OCI-LY1 (cell line): ENCODE measurements at regions not wholly inside any gene's neighbourhood (a gene's known extent, or its start where the extent isn't known, plus 50 kb on each side); places are given as distances from the start of the nearest gene placed in this dataset.

Source experiments
- H2AFZ ChIP-seq: fragments of 200-600 bp; sonication (generic), shearing (Covaris generic); 2 replicates; pipeline ENCODE4 v1.6.0; 2014; ENCODE audit warnings: antibody characterized with exemption, mild to moderate bottlenecking, low read length
- H3F3A ChIP-seq: fragments of 200-600 bp; sonication (generic), shearing (Covaris generic); 2 replicates; pipeline ENCODE4 v1.6.0; 2014; ENCODE audit warnings: mild to moderate bottlenecking, antibody characterized with exemption, low read length, moderate library complexity; ENCODE audit not compliant: insufficient read depth
- H3K27ac ChIP-seq: fragments of 200-600 bp; sonication (generic); 2 replicates; pipeline ENCODE4 v1.5.1; 2014; ENCODE audit warnings: low read length, mixed run types, mild to moderate bottlenecking, low read depth; ENCODE audit not compliant: poor library complexity, severe bottlenecking
- H3K27me3 ChIP-seq: fragments of 200-600 bp; sonication (generic); 2 replicates; pipeline ENCODE4 v1.6.0; 2014; ENCODE audit warnings: antibody characterized with exemption, mild to moderate bottlenecking, low read length, moderate library complexity; ENCODE audit not compliant: insufficient read depth
- H3K36me3 ChIP-seq: fragments of 200-600 bp; sonication (generic); 2 replicates; pipeline ENCODE4 v1.6.1; 2014; ENCODE audit warnings: mild to moderate bottlenecking, antibody characterized with exemption, low read length, moderate library complexity, mixed read lengths; ENCODE audit not compliant: insufficient read depth
- H3K4me1 ChIP-seq: fragments of 200-600 bp; sonication (generic); 2 replicates; pipeline ENCODE4 v1.5.1; 2014; ENCODE audit warnings: mild to moderate bottlenecking, low read length, moderate library complexity; ENCODE audit not compliant: insufficient read depth, severe bottlenecking
- H3K4me2 ChIP-seq: fragments of 200-600 bp; sonication (generic), shearing (Covaris generic); 2 replicates; pipeline ENCODE4 v1.6.1; 2014; ENCODE audit warnings: low read length
- H3K4me3 ChIP-seq: fragments of 200-600 bp; sonication (generic); 2 replicates; pipeline ENCODE4 v1.5.1; 2014; ENCODE audit warnings: low read length, low read depth, mild to moderate bottlenecking, mixed read lengths; ENCODE audit not compliant: poor library complexity, severe bottlenecking
- H3K79me2 ChIP-seq: fragments of 200-600 bp; shearing (Covaris generic); 2 replicates; pipeline ENCODE4 v1.6.1; 2016; ENCODE audit warnings: mixed run types, low read length, mixed read lengths; ENCODE audit not compliant: insufficient read depth
- H3K9ac ChIP-seq: fragments of 200-600 bp; sonication (generic), shearing (Covaris generic); 2 replicates; pipeline ENCODE4 v1.6.1; 2014; ENCODE audit warnings: mild to moderate bottlenecking, low read length, mixed read lengths
- H3K9me2 ChIP-seq: fragments of 200-600 bp; sonication (generic), shearing (Covaris generic); 2 replicates; pipeline ENCODE4 v1.6.1; 2014; ENCODE audit warnings: low read depth, mild to moderate bottlenecking, low read length, mixed read lengths
- H3K9me3 ChIP-seq: fragments of 200-600 bp; shearing (Covaris generic); 2 replicates; pipeline ENCODE4 v1.6.1; 2014; ENCODE audit warnings: low read length, mixed read lengths
- H4K20me1 ChIP-seq: fragments of 200-600 bp; sonication (generic), shearing (Covaris generic); 2 replicates; pipeline ENCODE4 v1.6.0; 2016; ENCODE audit warnings: mild to moderate bottlenecking, low read length; ENCODE audit not compliant: insufficient read depth
- CTCF ChIP-seq: fragments of 200-600 bp; sonication (generic), shearing (Covaris generic); IDR thresholded peaks from 2 replicates; pipeline ENCODE4 v1.5.1; 2017; ENCODE audit warnings: mild to moderate bottlenecking, antibody characterized with exemption, low read length, moderate library complexity, mixed read lengths
- EZH2 ChIP-seq: fragments of 200-600 bp; sonication (generic), shearing (Covaris generic); IDR thresholded peaks from 2 replicates; pipeline ENCODE4 v1.8.0; 2017; ENCODE audit warnings: borderline replicate concordance, mixed run types, mild to moderate bottlenecking, antibody characterized with exemption, low read length, moderate library complexity, mixed read lengths

GRCh38 chr7:79837915-79838314, 296.7 kb upstream of the GNAI1 start:
- Histone ChIP-seq H3K9me3 (no peaks in the 10 kb centered on the region), H3K4me1 (no peaks in the 10 kb centered on the region), H3K9me2 (no peaks in the 10 kb centered on the region; the same call in 1 of the 2 replicates), H3F3A (no peaks in the 10 kb centered on the region), H3K4me3 (no peak overlapping the region), H3K4me2 (no peak overlapping the region), H3K79me2 (no peaks in the 10 kb centered on the region), H2AFZ (no peak overlapping the region), H3K27me3 (no peaks in the 10 kb centered on the region), H4K20me1 (no peaks in the 10 kb centered on the region), H3K36me3 (no peaks in the 10 kb centered on the region), H3K9ac (no peak overlapping the region), H3K27ac (no peak overlapping the region)
- no peak for TF ChIP-seq CTCF
- TF ChIP-seq EZH2, result no peak

GRCh38 chr7:79833616-79834015, 301.0 kb upstream of the GNAI1 start:
- no peak overlapping the region for H3K4me3 ChIP-seq
- H3K9ac ChIP-seq, result no peak overlapping the region

GRCh38 chr7:79828866-79829265, 305.8 kb upstream of the GNAI1 start:
- no peak overlapping the region for H3K27ac ChIP-seq
- no peak overlapping the region for H3K9ac ChIP-seq
- H3K4me2 ChIP-seq, result no peak overlapping the region
- TF ChIP-seq EZH2, result no peak
- no peak for TF ChIP-seq CTCF
- H3K4me3 ChIP-seq, result no peak overlapping the region
- H3K36me3 ChIP-seq, result no peaks in the 10 kb centered on the region
- no peaks in the 10 kb centered on the region for H4K20me1 ChIP-seq
- H3K4me1 ChIP-seq, result no peaks in the 10 kb centered on the region
- no peak overlapping the region for H2AFZ ChIP-seq
- no peaks in the 10 kb centered on the region for H3K79me2 ChIP-seq
- no peaks in the 10 kb centered on the region for H3K9me2 ChIP-seq
- no peaks in the 10 kb centered on the region for H3F3A ChIP-seq
- H3K27me3 ChIP-seq, result no peaks in the 10 kb centered on the region
- no peaks in the 10 kb centered on the region for H3K9me3 ChIP-seq

More at GRCh38 chr7:79833616-79834015, 301.0 kb upstream of the GNAI1 start:
- no peaks in the 10 kb centered on the region for H3K9me3 ChIP-seq
- no peak overlapping the region for H2AFZ ChIP-seq
- no peaks in the 10 kb centered on the region; the same call in 1 of the 2 replicates for H3K9me2 ChIP-seq
- no peaks in the 10 kb centered on the region for H3K27me3 ChIP-seq
- H3K4me2 ChIP-seq, result no peak overlapping the region
- no peak overlapping the region for H3K27ac ChIP-seq
- no peaks in the 10 kb centered on the region for H3K79me2 ChIP-seq
- no peak for TF ChIP-seq CTCF
- TF ChIP-seq EZH2, result no peak
- H3F3A ChIP-seq, result no peaks in the 10 kb centered on the region
- H3K4me1 ChIP-seq, result no peaks in the 10 kb centered on the region
- H4K20me1 ChIP-seq, result no peaks in the 10 kb centered on the region
- no peaks in the 10 kb centered on the region for H3K36me3 ChIP-seq
